Kidney (tissue), 13 donors: ENCODE measurements at regions not wholly inside any gene's neighbourhood (a gene's known extent, or its start where the extent isn't known, plus 50 kb on each side); places are given as distances from the start of the nearest gene placed in this dataset.
A peak's percentile ranks its signal among the peaks of the same experiment; 100 is the strongest.

ENCODE experiments used
- DNase-seq, 5 donors: peaks; one replicate each; pipeline ENCODE4 v3.0.0-alpha.2; 2013 to 2020
- FAIRE-seq: peaks from 2 replicates; lab custom pipeline; 2012; peaks lifted over from hg19 to GRCh38; lab: Jason Lieb, UNC
- H3K27ac ChIP-seq, 2 donors: one replicate each; pipeline ENCODE4 v1.7.0; 2013; ENCODE audit warnings: low read depth in 2 of 2, low read length in 2 of 2, inconsistent platforms in 1 of 2
- H3K27me3 ChIP-seq: one replicate; pipeline ENCODE4 v1.7.1; 2013; ENCODE audit warnings: low read length, inconsistent platforms; ENCODE audit not compliant: control insufficient read depth, insufficient read depth
- H3K36me3 ChIP-seq, 3 donors: one replicate each; pipeline versions ENCODE4 v1.7.0 to v1.7.1; 2013; ENCODE audit warnings: low read length in 3 of 3, control low read depth in 1 of 3, inconsistent platforms in 1 of 3; ENCODE audit not compliant: insufficient read depth in 3 of 3, control insufficient read depth in 2 of 3
- H3K4me1 ChIP-seq, 3 donors: one replicate each; pipeline versions ENCODE4 v1.7.0 to v1.7.1; 2013; ENCODE audit warnings: low read length in 3 of 3, inconsistent platforms in 1 of 3, low read depth in 1 of 3; ENCODE audit not compliant: control insufficient read depth in 2 of 3, insufficient read depth in 2 of 3
- H3K4me3 ChIP-seq, 3 donors: one replicate each; pipeline versions ENCODE4 v1.7.0 to v1.8.1; 2013; ENCODE audit warnings: low read length in 3 of 3, control low read depth in 1 of 3, inconsistent platforms in 1 of 3
- H3K9ac ChIP-seq, 3 donors: one replicate each; pipeline versions ENCODE4 v1.7.0 to v1.7.1; 2013; ENCODE audit warnings: low read length in 3 of 3, control low read depth in 1 of 3, inconsistent platforms in 1 of 3
- H3K9me3 ChIP-seq, 3 donors: one replicate each; pipeline versions ENCODE4 v1.7.0 to v1.7.1; 2013; ENCODE audit warnings: low read length in 3 of 3, control low read depth in 1 of 3, inconsistent platforms in 1 of 3; ENCODE audit not compliant: control insufficient read depth in 2 of 3, insufficient read depth in 1 of 3
- intact Hi-C: fragments of 100-400 bp; cut with DNase I; formaldehyde crosslinking; loops from one replicate; pipeline ENCODE4 v1.11.1; 2022
- TF ChIP-seq, protein P1 (sequence below): IDR thresholded peaks from 3 replicates; pipeline ENCODE4 v1.5.1; 2012; ENCODE audit warnings: mild to moderate bottlenecking, moderate library complexity, borderline replicate concordance; ENCODE audit not compliant: insufficient read depth; ENCODE audit errors: extremely low read depth
- donor health status: control.
- donor health status: control.
- donor health status: control.
- donor health status: control.
- donor health status: control.
- donor health status: DM: yes; HTN: yes; CAD: no.
- donor health status: Normal renal cell carcinoma (clear cell type).

DNA sequence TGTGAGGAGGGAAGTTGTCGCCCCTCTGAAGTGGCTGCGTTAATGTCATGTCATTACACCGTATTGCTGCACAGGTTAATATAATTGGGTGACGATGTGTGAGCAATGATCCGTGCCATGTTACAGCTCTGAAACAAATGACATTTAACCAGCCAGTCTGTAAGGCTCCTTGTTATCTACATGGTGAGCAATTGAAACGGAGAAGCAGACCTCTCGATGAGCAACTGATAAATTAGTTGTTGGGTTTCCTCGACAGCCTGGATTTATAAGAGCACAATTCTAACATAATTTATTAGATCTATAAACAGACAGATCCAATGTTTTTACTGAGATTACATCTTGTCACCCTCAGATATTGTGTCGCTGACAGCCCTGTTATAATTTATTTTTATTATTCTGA lies 49.9 kb upstream of the MAFB start:
- H3K9ac ChIP-seq, result no peak overlapping the region
- FAIRE-seq, result no peak
- peaks cover 0 to 4% (median 0%) of the 10 kb centered on the region in 3 donors for H3K9me3 ChIP-seq

DNA sequence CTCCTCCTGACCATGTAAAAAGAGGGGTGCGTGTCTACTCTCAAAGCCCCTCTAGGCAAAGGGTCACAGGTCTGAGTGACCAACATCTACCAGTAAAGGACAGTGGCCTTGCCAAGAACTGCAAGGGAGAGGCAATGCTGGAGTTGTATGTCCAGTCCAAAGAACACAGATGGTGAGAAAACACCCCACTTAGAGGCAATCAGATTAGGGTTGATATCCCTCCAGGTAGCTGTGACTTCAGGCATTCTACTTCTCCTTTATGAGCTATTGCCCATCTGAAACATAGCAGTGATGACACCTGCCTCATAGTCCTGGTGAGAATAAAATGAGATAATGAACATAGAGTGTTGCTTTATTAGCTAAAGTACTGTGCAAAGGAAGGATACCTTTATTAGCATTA lies 50.8 kb upstream of the MAFB start:
- H3K4me1 ChIP-seq, result no peaks in the 10 kb centered on the region
- TF ChIP-seq, protein P1, sequence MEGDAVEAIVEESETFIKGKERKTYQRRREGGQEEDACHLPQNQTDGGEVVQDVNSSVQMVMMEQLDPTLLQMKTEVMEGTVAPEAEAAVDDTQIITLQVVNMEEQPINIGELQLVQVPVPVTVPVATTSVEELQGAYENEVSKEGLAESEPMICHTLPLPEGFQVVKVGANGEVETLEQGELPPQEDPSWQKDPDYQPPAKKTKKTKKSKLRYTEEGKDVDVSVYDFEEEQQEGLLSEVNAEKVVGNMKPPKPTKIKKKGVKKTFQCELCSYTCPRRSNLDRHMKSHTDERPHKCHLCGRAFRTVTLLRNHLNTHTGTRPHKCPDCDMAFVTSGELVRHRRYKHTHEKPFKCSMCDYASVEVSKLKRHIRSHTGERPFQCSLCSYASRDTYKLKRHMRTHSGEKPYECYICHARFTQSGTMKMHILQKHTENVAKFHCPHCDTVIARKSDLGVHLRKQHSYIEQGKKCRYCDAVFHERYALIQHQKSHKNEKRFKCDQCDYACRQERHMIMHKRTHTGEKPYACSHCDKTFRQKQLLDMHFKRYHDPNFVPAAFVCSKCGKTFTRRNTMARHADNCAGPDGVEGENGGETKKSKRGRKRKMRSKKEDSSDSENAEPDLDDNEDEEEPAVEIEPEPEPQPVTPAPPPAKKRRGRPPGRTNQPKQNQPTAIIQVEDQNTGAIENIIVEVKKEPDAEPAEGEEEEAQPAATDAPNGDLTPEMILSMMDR, result no peak
- intact Hi-C loops, result no loop called here
- no peaks in the 10 kb centered on the region for H3K36me3 ChIP-seq
- no peak overlapping the region for H3K4me3 ChIP-seq
- no peak overlapping the region for H3K27ac ChIP-seq
- no peaks in the 10 kb centered on the region for H3K27me3 ChIP-seq
- peaks cover 0 to 4% (median 0%) of the 10 kb centered on the region in 3 donors for H3K9me3 ChIP-seq
- FAIRE-seq, result no peak
- DNase-seq, result no peak
- H3K9ac ChIP-seq, result no peak overlapping the region

More for the DNA sequence above, 49.9 kb upstream of the MAFB start:
- H3K27ac ChIP-seq, result no peak overlapping the region
- TF ChIP-seq, protein P1, result no peak
- H3K27me3 ChIP-seq, result no peaks in the 10 kb centered on the region
- no peak for DNase-seq
- intact Hi-C loops, result no loop called here
- H3K4me1 ChIP-seq, result no peaks in the 10 kb centered on the region
- no peaks in the 10 kb centered on the region for H3K36me3 ChIP-seq
- H3K4me3 ChIP-seq, result no peak overlapping the region

DNA sequence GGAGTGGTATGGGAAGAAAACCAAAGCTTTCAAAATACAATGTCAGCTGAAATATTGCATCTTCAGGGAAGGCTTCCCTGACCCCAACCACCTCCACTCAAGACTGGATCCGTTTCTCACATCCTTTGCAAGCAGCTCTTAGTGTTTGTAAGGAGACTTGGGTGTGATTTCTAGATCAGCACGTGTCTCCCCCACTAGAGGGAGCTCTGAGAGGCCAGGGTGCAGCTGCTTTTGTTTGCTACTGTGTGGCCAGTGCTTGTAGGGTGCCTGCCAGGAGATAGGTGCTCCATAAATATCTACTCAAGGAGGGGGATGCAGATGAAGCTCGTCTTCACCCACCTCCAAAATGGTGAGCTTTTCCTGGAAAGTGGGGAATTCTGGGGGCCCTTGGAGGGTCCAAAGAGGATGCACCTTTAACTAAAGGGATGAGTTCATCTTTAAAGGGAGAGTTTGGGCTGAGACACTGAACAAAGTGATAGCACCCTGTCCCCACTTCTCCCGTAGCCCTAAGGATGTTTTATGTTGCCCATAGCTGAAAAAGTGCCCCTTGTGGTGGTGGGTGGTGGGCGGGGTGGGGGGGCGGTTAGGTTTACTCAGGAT lies 52.6 kb upstream of the MAFB start:
- DNase-seq (no peak), FAIRE-seq (no peak)
- TF ChIP-seq, protein P1, result peak; percentile 31
- Histone ChIP-seq H3K9ac (no peak overlapping the region), H3K27ac (no peak overlapping the region), H3K4me3 (no peak overlapping the region), H3K9me3 (peaks cover 0 to 4% (median 0%) of the 10 kb centered on the region in 3 donors), H3K27me3 (no peaks in the 10 kb centered on the region), H3K36me3 (no peaks in the 10 kb centered on the region), H3K4me1 (no peaks in the 10 kb centered on the region)
- intact Hi-C loops, result no loop called here
